ENCODE measurements at regions not wholly inside any gene's neighbourhood (a gene's known extent, or its start where the extent isn't known, plus 50 kb on each side); places are given as distances from the start of the nearest gene placed in this dataset.

GRCh38 chr9:89923961-89924504, 319.2 kb downstream of the GADD45G start:
- intact Hi-C loops (cut with micrococcal nuclease): loop anchor here (1.0 kb wide), 2 partner anchors 178 to 321 kb away; no protein-coding TSS in a partner anchor

GRCh38 chr9:89924611-89925010, 319.8 kb downstream of the GADD45G start:
- intact Hi-C loops (cut with micrococcal nuclease): loop anchor here (1.0 kb wide), 2 partner anchors 178 to 321 kb away; no protein-coding TSS in a partner anchor

DNA sequence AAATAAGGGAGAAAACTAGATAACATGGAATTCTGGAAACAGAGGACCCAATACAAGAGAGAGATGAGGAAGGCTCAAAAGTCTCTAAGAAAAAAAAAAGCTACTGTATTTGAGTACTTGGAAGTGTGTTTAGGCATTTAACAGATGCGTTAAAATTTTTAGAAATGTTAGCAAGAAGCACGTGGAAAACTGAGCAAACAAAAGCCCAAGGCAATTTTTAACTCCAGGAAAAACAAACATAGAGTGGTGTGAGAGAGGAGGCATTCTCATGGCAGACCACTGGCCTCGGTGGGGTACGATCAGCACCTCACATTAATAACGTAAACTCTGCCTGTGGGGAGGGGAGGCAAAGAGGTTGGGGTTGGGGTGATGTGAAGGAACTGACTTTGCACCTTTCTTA, 321.4 kb downstream of the GADD45G start:
- intact Hi-C loops (cut with micrococcal nuclease): no loop called here

DNA sequence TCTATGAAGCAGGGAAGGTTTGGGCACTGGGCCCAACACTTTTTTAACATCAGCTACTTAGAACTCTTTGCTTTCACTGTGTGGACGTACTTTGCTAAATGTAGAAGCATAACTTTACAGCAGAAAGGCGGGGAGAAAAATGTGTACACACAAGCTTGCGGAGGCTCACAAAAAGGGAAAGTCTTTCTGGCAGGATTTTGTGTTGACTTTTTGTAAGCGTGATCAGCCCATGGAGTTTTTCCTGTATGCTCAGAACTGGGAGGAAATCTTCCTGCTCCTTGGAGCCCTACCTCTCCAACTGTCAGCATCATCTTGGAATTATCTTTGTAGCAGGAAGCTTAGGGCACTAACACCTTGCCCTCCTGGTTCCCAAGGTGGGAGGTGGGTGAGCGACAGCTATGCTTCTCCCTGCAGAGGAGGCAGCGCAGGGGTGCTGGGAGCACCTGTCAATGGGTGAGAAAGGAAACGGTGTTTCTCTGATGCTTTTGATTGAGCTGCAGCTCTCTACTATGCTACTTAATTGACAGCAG, 321.9 kb downstream of the GADD45G start:
- intact Hi-C loops (cut with micrococcal nuclease): no loop called here

DNA sequence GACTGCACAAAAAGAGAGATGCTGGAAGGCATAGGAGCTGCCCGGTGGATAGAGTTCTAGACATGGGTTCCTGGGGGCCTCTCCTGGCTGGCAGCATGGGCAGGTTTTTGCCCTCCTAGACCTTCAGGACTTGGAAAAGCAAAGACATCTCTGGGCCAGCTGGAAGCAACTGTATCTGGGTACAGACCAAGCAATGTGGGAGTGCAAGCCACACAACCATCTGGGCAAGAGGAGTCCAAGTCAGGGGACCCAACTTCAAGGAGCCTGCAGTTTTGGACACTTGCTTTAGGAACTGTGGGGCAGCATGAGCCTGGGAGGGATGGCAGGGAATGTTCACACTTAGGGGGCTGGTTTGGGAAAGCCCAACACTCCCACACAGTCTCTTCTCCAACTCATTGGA, 323.3 kb downstream of the GADD45G start:
- intact Hi-C loops (cut with micrococcal nuclease): no loop called here

DNA sequence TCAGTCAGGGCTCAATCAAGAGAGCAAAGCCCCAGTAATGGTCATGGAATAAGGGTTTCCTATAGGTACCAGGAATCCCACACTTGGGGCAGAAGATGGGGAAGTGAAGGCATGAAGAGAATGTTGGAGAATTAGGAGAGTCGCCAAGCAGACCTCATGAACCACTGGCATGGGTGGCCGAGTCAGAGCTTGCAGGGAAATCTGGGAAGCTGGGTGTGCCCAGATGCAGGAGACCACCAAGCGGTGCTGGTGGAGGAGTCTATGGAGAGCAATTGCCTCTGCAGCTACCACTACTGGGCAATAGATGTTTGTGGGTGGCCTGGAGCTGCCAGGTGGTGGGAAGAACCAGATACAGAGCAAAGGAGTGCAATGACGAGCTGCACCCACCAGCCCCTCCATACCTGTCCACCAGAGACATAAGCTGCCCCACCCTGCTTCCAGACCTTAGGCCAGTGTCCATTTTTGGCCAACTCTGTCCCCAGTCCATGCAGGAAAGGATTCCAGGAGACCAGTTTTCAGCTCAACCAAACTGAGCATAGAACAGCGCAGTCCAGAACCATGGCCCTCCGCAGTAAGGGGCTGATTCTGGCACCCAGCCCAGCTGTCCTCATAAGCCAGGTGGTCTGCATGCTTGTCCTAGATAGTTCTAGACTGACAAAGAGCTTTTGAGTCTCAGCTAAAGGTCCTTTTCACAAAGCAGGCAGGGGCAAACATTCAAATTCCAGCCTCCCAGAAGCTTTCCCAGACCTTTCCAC, 323.9 kb downstream of the GADD45G start:
- intact Hi-C loops (cut with micrococcal nuclease): no loop called here

DNA sequence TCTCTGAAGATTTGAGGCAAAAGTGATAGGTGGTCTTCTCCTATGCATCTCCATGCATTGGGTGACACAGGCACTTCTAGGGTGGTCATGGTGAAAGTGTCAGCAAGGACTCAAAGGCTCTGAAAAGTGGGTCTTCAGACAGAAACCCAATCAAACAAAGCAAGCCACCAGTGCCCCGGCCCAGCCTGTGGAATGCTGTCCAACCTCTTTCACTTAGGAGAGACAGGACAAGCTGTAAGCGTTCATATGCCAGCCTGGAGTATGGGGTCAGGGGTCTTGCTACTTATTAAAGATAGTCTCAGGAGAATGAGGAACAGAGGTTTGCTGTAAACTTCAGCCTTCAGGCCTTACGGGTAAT, 324.5 kb downstream of the GADD45G start:
- intact Hi-C loops (cut with micrococcal nuclease): no loop called here

DNA sequence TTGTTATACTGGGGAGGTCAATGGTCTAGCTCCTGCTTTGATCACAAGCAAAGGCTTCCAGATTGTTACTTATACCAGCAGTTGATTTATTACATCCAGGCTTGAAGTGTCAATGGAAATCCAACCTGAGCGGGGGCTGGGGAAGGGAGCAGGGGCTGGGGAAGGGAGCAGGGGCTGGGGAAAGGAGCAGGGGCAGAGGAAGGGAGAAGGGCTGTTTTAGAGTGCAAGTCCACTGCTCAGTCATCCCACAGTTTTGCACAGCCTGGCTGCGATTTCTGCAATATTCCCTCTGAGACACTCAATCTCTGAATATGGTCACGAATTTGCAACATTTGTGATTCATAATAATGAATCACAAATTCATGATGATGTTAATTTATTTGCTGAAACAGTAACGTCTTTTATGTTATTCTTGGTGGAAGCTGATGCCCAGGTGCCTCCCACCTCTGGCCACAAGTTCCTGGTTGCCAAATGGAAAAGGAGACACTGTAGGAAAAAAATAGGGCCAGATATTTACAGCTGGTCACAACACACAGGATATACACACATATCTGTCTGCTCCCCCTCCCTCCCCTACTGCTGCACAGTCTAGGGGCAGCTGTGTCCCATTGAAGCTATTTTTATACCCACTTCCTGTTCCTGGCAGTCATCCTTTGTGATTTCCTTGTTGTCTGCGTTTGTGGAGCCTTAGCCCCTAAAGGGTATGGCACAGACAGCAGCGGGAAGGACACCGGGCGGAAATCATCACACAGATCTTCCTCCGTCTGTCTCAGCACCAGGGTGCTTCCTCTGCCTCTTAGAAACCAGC, 325.1 kb downstream of the GADD45G start:
- intact Hi-C loops (cut with micrococcal nuclease): no loop called here

DNA sequence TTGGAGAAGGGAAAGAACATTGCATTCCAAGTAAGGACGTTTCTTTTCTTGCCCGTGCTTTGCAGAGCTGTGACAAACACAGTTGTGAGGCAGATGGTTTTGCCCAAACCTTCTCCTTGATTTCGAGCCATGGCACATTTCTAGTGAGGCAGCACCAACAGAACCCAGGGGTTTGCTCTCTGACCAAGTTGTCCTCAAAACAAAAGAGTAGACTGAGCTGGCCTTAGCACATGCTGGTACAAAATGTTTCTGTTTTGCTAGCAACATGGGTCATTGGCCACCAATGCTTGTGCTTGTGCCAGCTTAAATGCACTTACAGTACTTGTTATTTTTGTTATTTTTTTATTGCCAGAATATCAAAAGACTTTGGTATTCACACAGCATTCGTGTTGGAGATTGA, 328.8 kb downstream of the GADD45G start:
- intact Hi-C loops (cut with micrococcal nuclease): no loop called here

GRCh38 chr9:89935115-89935514, 330.3 kb downstream of the GADD45G start:
- intact Hi-C loops (cut with micrococcal nuclease): no loop called here

GRCh38 chr9:89935801-89936200, 331.0 kb downstream of the GADD45G start:
- intact Hi-C loops (cut with micrococcal nuclease): no loop called here

DNA sequence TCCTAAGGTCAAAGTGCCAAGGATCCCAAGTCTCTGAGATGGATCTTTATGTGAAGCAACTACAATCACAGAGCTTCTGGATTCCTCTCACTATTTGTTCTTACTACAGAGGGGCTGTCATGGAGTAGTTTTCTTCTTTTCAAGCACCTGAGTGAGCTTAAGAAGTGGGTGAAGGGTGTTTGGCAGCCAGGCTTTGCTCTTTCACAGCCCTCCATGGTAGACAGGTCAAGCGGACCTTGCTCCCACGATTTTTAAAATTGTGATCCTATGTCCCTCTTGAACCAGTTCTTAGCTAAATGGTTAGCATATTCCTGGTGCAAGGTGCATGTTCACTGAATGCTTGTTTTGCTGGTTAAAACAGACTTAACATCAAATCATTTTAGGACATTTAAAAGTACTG, 332.2 kb downstream of the GADD45G start:
- intact Hi-C loops (cut with micrococcal nuclease): no loop called here

DNA sequence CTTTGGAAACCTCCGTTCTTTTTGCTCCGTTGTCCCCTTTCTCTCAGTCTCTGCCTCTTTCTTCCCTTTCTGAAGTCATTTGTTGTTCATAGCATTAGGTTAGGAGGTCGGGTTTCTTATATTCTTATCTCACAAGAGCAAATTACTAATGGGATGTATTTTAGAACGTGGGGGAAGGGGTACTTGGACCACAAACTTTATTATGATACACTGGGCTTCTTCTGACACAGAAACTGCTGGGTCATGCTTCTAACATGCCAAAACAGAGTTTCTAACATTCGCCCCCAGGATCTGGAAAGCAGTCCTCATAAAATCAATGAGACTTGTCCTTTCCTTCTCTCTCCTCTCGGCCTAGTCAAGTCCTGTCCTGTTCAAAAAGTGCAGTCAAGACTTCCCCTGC, 334.4 kb downstream of the GADD45G start:
- intact Hi-C loops (cut with micrococcal nuclease): no loop called here

GRCh38 chr9:89939626-89940292, 334.9 kb downstream of the GADD45G start:
- intact Hi-C loops (cut with micrococcal nuclease): no loop called here

DNA sequence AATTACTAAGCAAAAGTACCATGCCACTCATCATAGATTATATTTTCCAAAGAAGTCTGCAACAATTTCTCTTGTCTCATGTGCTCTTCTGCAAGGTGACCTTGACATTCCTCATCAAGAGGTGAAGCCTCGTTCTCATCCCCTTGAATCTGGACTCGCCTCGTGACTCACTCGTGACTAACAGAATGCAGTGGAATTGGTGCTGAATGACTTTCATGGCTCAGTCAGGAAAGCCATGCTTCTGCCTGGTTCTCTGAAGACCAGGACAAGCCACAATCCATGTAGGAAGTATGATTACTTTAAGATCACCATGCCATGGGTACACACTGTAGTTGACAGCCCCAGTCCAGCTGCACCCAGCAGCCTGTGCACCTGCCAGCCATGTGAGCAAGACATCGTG, 335.8 kb downstream of the GADD45G start:
- intact Hi-C loops (cut with micrococcal nuclease): no loop called here

DNA sequence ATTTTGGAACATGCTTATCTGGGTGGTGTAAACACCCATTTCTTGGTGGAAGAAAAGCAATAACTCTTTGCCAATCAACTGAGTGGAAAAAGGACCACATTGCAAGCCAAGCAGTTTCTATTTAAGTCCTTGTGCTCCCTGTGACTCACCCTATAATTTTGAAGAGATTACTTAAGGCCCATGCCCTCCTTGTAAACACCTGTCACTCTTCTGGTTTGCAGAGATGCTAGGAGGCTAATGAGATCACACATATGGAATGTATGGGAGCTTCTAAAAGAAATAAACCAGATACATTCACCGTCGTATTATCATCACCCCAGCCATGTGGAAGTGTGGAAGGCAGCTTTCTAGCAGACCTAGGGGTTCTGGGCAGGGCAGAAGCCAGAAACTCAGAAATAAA, 337.1 kb downstream of the GADD45G start:
- intact Hi-C loops (cut with micrococcal nuclease): no loop called here

DNA sequence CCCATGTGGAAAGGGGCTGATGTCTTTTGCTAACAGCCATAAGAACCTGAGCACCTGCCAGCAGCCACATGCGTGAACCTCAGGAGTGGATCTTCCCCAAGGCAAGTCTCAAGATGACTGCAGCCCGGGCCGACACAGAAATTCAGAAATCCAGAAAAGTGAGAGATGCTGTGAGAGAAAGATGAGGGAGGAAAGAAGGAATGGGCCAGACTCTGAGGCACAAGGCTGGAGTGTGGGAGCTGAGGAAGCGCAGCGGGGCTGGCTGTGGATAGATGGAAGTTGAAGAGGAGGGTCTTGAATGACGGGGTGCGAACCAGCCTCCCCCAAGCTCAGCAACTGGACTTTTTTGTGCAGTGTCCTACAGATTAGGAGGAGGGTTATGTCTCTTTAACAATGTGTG, 337.8 kb downstream of the GADD45G start:
- intact Hi-C loops (cut with micrococcal nuclease): no loop called here

DNA sequence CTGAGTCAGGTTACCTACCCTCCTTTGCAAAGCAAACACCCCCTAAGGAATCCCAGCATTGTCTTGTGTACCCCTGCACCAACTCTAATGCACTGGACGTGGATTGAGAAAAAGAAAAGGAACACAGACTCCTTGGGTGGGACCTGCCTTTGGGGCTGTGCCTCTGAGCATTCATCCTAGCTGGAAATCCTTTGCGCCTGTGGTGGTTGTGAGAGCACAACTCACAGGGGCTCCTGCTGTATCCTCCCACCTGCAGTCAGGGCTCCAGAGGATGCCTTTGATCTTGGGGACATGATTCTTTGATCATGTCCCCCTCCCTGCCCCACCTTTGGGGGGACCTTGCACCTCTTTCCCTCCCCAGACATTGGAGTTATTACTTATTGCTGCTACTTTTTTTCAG, 338.5 kb downstream of the GADD45G start:
- intact Hi-C loops (cut with micrococcal nuclease): no loop called here

- intact Hi-C loops (cut with micrococcal nuclease): no loop called here
Observed at GRCh38 chr9:89943728-89944127, 338.9 kb downstream of the GADD45G start.

GRCh38 chr9:89945133-89945532, 340.3 kb downstream of the GADD45G start:
- intact Hi-C loops (cut with micrococcal nuclease): no loop called here

DNA sequence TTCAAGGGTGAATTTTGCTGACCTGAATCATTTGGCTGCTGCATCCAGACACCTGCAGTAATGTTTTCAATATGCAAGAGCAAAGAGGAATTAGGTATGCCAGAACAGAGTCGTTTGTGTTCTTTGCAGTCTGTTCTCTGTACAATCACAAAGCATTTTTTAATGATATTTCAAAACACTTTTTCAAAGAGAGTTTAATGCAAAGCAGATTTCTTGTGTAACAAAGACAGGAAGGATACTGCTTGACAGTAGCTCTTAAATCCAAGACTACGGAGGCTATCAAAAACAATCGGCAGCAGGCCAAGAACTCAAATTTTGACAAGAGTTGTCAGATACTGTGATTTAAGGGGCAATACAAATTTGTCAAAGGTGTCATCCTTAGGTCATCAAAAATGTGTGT, 341.9 kb downstream of the GADD45G start:
- intact Hi-C loops (cut with micrococcal nuclease): no loop called here

DNA sequence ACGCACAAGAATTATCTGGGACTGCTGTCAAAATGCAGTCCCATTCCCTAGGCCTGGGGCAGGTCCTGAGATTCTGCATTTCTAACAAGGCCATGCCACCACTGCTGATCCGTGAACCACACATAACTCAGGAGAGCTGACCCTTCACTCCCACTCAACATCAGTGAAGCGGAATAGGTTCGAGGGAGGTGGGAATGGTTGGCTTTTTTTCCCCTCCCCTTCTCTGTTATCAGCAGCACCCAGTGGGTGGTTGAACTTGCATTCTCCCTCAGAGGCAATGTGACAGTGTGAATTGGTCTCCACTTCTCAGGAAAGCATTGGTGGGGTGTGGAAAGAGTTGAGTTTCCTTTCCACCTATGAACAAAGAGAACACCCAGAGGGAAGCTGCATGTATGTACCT, 344.3 kb downstream of the GADD45G start:
- intact Hi-C loops (cut with micrococcal nuclease): no loop called here
